ENCODE measurements at regions not wholly inside any gene's neighbourhood (a gene's known extent, or its start where the extent isn't known, plus 50 kb on each side); places are given as distances from the start of the nearest gene placed in this dataset.

DNA sequence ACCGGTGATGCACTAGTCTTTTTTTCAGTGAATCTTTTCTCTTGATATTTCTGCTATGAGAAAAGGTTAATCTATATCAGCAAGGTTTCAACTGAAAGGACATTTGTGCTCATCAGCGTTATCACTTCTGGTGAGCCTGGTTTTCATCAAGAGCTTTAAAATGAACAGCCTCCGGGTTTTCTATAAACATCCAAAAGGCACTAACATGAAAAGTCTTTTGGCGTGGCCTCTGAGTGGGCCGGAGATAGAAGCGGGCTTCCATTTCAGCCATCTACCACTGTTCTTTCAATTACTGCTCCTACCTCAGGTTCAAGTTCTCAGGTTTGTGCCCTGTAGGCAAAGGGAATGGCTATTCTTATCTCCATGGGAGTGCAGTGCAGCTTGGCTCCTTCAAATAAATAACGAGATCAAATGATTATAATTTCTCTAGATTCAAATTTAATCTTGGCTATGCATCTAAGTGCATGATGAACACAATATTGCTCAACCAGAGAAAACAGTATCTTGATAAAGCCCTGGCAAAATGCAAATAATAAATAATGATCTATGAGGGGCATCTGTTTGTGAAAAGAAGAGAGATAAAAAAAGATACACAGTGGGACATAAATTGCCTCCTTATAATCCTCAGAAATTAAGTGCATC is 314.8 kb downstream of the CDH2 start:
- TF ChIP-seq, protein P1, sequence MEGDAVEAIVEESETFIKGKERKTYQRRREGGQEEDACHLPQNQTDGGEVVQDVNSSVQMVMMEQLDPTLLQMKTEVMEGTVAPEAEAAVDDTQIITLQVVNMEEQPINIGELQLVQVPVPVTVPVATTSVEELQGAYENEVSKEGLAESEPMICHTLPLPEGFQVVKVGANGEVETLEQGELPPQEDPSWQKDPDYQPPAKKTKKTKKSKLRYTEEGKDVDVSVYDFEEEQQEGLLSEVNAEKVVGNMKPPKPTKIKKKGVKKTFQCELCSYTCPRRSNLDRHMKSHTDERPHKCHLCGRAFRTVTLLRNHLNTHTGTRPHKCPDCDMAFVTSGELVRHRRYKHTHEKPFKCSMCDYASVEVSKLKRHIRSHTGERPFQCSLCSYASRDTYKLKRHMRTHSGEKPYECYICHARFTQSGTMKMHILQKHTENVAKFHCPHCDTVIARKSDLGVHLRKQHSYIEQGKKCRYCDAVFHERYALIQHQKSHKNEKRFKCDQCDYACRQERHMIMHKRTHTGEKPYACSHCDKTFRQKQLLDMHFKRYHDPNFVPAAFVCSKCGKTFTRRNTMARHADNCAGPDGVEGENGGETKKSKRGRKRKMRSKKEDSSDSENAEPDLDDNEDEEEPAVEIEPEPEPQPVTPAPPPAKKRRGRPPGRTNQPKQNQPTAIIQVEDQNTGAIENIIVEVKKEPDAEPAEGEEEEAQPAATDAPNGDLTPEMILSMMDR (conservative IDR thresholded peaks at IDR 0.05 in 1 of 2, IDR thresholded peaks at IDR 0.05 in 1 of 2; ENCODE audit: low read depth in 1 of 2, low read length in 2 of 2): no peak
- TF ChIP-seq EZH2 (IDR thresholded peaks at IDR 0.05; ENCODE audit: low read length, missing control alignments): no peak

Data from fibroblast of lung (primary cell).